Calu3 (cell line): ENCODE measurements at regions not wholly inside any gene's neighbourhood (a gene's known extent, or its start where the extent isn't known, plus 50 kb on each side); places are given as distances from the start of the nearest gene placed in this dataset.

ENCODE experiments used
- BruUV-seq: library from RNA; stranded (reverse); fragments of 400-500 nt; replicated peaks from 2 replicates; lab custom pipeline; 2021; lab: Mats Ljungman, UMichigan
- CTCF ChIA-PET: fragments of 300-600 bp; sonication (Branson Sonifier 250); formaldehyde crosslinking; loops from one replicate; lab custom pipeline; 2022; ENCODE audit warnings: antibody characterized with exemption; lab: Charles Lee
- DNase-seq: peaks from one replicate; pipeline ENCODE4 v3.0.0; 2022
- H3K27ac Mint-ChIP-seq: one replicate; pipeline ENCODE4 v1.8.0; 2022; ENCODE audit warnings: mixed read lengths; ENCODE audit not compliant: unreplicated experiment
- H3K27me3 Mint-ChIP-seq: one replicate; pipeline ENCODE4 v1.8.0; 2022; ENCODE audit warnings: mixed read lengths; ENCODE audit not compliant: unreplicated experiment
- H3K36me3 Mint-ChIP-seq: one replicate; pipeline ENCODE4 v1.8.0; 2022; ENCODE audit warnings: mild to moderate bottlenecking, moderate library complexity, mixed read lengths; ENCODE audit not compliant: insufficient read depth, unreplicated experiment
- H3K4me1 Mint-ChIP-seq: one replicate; pipeline ENCODE4 v1.8.0; 2022; ENCODE audit warnings: mild to moderate bottlenecking, low read depth, mixed read lengths; ENCODE audit not compliant: unreplicated experiment
- H3K4me3 Mint-ChIP-seq: one replicate; pipeline ENCODE4 v1.8.0; 2022; ENCODE audit warnings: mild to moderate bottlenecking, low read depth, moderate library complexity, mixed read lengths; ENCODE audit not compliant: unreplicated experiment
- H3K9me3 Mint-ChIP-seq: one replicate; pipeline ENCODE4 v1.8.0; 2022; ENCODE audit warnings: low read depth, mixed read lengths; ENCODE audit not compliant: unreplicated experiment
- intact Hi-C: fragments of 100-400 bp; cut with micrococcal nuclease; formaldehyde crosslinking; loops from one replicate; pipeline ENCODE4 v1.10.0; 2022; ENCODE audit not compliant: unreplicated experiment
- TF ChIP-seq, protein P1 (sequence below): fragments of 200-600 bp; IDR thresholded peaks from one replicate; pipeline ENCODE4 v1.8.0; 2022; ENCODE audit warnings: antibody characterized with exemption; ENCODE audit not compliant: unreplicated experiment

DNA sequence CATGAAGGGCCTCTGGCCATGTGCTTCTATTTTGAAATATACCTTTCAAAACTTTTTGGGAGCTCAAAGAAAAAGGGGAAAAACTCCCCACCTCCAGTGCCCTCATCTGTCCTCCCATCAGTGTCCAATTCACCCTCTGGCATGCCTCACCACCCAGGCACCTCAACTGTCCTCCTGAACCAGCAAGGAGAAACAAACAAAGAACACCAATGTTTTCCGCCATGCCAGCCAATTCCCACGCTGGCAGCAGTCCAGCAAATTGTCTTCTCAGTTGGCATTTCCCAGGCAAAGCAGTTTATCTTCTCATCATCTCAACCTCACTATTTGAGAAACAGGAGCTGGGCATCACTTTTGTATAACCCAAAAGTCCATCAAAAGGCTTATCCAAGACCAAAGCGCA lies 496.9 kb downstream of the SOX6 start:
- no peak for DNase-seq
- Mint-ChIP-seq H3K9me3 (no peaks in the 10 kb centered on the region), H3K36me3 (no peaks in the 10 kb centered on the region), H3K4me1 (no peaks in the 10 kb centered on the region), H3K27ac (no peak overlapping the region), H3K27me3 (no peaks in the 10 kb centered on the region), H3K4me3 (no peak overlapping the region)
- CTCF ChIA-PET, result no interaction called here
- intact Hi-C loops, result loop anchor here (10.0 kb wide), 2 partner anchors 105 to 295 kb away; no protein-coding TSS in a partner anchor
- TF ChIP-seq, protein P1, sequence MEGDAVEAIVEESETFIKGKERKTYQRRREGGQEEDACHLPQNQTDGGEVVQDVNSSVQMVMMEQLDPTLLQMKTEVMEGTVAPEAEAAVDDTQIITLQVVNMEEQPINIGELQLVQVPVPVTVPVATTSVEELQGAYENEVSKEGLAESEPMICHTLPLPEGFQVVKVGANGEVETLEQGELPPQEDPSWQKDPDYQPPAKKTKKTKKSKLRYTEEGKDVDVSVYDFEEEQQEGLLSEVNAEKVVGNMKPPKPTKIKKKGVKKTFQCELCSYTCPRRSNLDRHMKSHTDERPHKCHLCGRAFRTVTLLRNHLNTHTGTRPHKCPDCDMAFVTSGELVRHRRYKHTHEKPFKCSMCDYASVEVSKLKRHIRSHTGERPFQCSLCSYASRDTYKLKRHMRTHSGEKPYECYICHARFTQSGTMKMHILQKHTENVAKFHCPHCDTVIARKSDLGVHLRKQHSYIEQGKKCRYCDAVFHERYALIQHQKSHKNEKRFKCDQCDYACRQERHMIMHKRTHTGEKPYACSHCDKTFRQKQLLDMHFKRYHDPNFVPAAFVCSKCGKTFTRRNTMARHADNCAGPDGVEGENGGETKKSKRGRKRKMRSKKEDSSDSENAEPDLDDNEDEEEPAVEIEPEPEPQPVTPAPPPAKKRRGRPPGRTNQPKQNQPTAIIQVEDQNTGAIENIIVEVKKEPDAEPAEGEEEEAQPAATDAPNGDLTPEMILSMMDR, result no peak
- BruUV-seq, result no TSS peak

DNA sequence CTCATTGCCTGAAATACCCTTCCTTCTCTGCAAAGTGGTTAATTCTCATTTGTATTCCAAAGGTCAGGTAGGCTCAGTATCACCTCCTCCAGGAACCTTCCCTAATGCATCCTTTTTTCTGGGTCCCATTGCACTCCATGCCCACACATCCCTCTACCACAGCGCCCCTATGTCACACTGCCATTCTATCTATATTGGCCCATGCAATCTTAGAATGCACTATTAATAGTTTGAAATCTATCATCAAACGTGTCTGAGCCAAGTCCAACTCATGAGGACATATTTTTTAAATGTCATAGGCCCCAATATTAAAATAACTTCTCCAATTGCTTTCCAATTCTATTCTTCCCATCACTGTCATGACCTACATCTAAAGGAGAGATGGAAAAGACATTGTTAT lies 495.1 kb downstream of the SOX6 start:
- Mint-ChIP-seq H3K9me3 (no peaks in the 10 kb centered on the region), H3K27me3 (no peaks in the 10 kb centered on the region), H3K36me3 (no peaks in the 10 kb centered on the region), H3K27ac (no peak overlapping the region), H3K4me1 (no peaks in the 10 kb centered on the region), H3K4me3 (no peak overlapping the region)
- CTCF ChIA-PET, result no interaction called here
- BruUV-seq, result no TSS peak
- DNase-seq, result no peak
- TF ChIP-seq, protein P1, result no peak
- intact Hi-C loops, result no loop called here

DNA sequence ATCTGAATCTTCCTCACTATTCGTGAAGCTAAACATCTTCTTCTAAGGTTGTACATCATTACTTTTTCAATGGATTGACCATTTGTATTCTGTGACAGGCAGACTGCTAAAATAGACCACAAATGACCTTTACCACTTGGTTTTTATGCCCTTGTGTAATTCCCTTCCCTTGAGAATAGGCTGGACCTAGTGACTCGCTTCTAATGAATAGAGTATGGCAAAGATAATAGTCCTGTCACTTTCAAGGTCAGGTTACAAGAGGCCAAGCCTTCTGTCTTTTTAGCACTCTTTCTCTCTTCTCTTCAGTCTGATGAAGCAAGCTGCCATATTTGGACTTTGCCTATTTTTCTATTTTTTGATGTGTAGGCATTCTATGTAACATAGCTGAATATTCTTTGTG lies 492.9 kb downstream of the SOX6 start:
- intact Hi-C loops, result no loop called here
- no peak overlapping the region for H3K4me3 Mint-ChIP-seq
- no peaks in the 10 kb centered on the region for H3K27me3 Mint-ChIP-seq
- BruUV-seq, result no TSS peak
- no peak overlapping the region for H3K27ac Mint-ChIP-seq
- CTCF ChIA-PET, result no interaction called here
- no peaks in the 10 kb centered on the region for H3K4me1 Mint-ChIP-seq
- H3K9me3 Mint-ChIP-seq, result no peaks in the 10 kb centered on the region
- DNase-seq, result no peak
- TF ChIP-seq, protein P1, result no peak
- H3K36me3 Mint-ChIP-seq, result no peaks in the 10 kb centered on the region

DNA sequence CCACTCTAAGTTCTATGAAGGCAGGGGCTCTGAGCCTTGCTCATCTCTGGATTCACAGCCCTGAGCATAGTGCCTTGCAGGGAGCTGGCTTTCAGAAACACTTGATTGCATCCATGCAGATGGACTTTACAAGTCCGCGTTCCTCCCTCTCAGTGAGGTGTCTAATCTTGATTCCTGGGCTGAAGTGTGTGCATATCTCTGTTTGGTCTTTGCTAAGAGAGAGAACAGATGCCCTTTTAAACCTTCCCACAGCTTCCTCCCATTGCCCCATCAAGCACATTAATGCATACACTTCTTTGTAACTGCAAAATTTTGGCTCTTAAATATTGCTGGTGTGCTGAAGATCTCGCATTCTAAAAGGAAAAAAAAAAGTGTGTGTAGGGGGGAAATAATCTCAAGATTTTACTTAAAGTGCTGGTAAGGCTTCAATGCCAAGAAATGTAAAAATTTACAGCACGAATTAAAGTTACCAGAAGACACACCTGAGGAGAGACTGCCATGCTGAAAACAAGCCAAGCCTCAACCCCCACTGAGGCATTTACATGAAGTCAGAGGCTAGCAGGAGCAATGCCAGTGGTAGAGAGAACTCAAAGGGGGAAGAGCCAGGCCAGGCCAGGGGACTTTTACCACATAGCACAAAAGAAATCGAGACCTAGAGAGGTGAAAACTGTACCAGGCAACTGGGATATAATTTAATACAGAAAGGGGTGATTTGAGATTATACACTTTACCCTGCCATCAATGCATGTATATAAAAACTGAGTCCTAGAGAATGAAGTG lies 492.1 kb downstream of the SOX6 start:
- CTCF ChIA-PET, result no interaction called here
- H3K27ac Mint-ChIP-seq, result no peak overlapping the region

More for the DNA sequence above, 492.1 kb downstream of the SOX6 start:
- TF ChIP-seq, protein P1, result no peak
- BruUV-seq, result no TSS peak
- H3K27me3 Mint-ChIP-seq, result no peaks in the 10 kb centered on the region
- H3K4me1 Mint-ChIP-seq, result no peaks in the 10 kb centered on the region
- peaks cover 3% of the 10 kb centered on the region for H3K9me3 Mint-ChIP-seq
- DNase-seq, result no peak
- intact Hi-C loops, result no loop called here
- no peaks in the 10 kb centered on the region for H3K36me3 Mint-ChIP-seq
- H3K4me3 Mint-ChIP-seq, result no peak overlapping the region
